Prostate gland (tissue), 2 donors: ENCODE measurements at regions not wholly inside any gene's neighbourhood (a gene's known extent, or its start where the extent isn't known, plus 50 kb on each side); places are given as distances from the start of the nearest gene placed in this dataset.

Experiments used
- DNase-seq: peaks from one replicate; pipeline ENCODE4 v3.0.0-alpha.2; 2019; ENCODE audit warnings: low spot score
- H3K27ac ChIP-seq, 2 donors: fragments of 200-600 bp; sonication (generic); 2 replicates each; pipeline ENCODE4 v1.5.1; 2017 to 2019
- H3K27me3 ChIP-seq: fragments of 200-600 bp; sonication (generic); replicated peaks from 2 replicates; pipeline ENCODE4 v1.5.1; 2019; ENCODE audit not compliant: insufficient read depth
- H3K36me3 ChIP-seq, 2 donors: fragments of 200-600 bp; sonication (generic); 1 replicate in 1 of 2; 2 replicates in 1 of 2; pipeline versions ENCODE4 v1.5.1 to v1.8.1; 2017 to 2019
- H3K4me1 ChIP-seq: fragments of 200-600 bp; sonication (generic); replicated peaks from 2 replicates; pipeline ENCODE4 v1.5.1; 2019
- H3K4me3 ChIP-seq, 2 donors: fragments of 200-600 bp; sonication (generic); 2 replicates each; pipeline ENCODE4 v1.5.1; 2017 to 2019
- H3K9me3 ChIP-seq: fragments of 200-600 bp; sonication (generic); 2 replicates; pipeline ENCODE4 v1.5.1; 2017
- CTCF ChIP-seq, 4 experiments: fragments of 200-600 bp in 2 of 4; fragments of 450-650 bp in 2 of 4; sonication (generic) in 2 of 4; IDR thresholded peaks; 1 replicate in 3 of 4; 2 replicates in 1 of 4; pipeline ENCODE4 v1.5.1; 2016 to 2019; ENCODE audit warnings: antibody characterized with exemption in 4 of 4, mild to moderate bottlenecking in 2 of 4, moderate library complexity in 2 of 4
- POLR2A ChIP-seq: fragments of 450-650 bp; IDR thresholded peaks from one replicate; pipeline ENCODE4 v1.6.1; 2016; ENCODE audit warnings: antibody characterized with exemption, mild to moderate bottlenecking
- POLR2AphosphoS5 ChIP-seq: sonication (generic); formaldehyde crosslinking; IDR thresholded peaks from one replicate; pipeline ENCODE4 v1.6.1; 2017; ENCODE audit warnings: antibody characterized with exemption
- WGBS: methylation state at CpG from one replicate; pipeline ENCODE4 v1.1.5; 2018; 5-methylcytosine and 5-hydroxymethylcytosine counted together
- intact Hi-C: fragments of 100-400 bp; cut with DNase I; formaldehyde crosslinking; loops from one replicate; pipeline ENCODE4 v1.14.2; 2022

GRCh38 chr18:72201032-72201431 lies 343.1 kb downstream of the CBLN2 start:
- no peaks in the 10 kb centered on the region for H3K9me3 ChIP-seq
- no peak for DNase-seq
- H3K36me3 ChIP-seq, result no peaks in the 10 kb centered on the region
- intact Hi-C loops, result no loop called here
- no peaks in the 10 kb centered on the region for H3K4me1 ChIP-seq
- H3K4me3 ChIP-seq, result no peak overlapping the region
- TF ChIP-seq POLR2A (no peak), CTCF (IDR thresholded peaks at IDR 0.05) (no peak), POLR2AphosphoS5 (no peak)
- no peaks in the 10 kb centered on the region for H3K27me3 ChIP-seq
- H3K27ac ChIP-seq, result no peak overlapping the region

- intact Hi-C loops, result no loop called here
- Histone ChIP-seq H3K9me3 (no peaks in the 10 kb centered on the region), H3K27me3 (no peaks in the 10 kb centered on the region), H3K4me1 (no peaks in the 10 kb centered on the region), H3K36me3 (no peaks in the 10 kb centered on the region), H3K4me3 (no peak overlapping the region), H3K27ac (no peak overlapping the region)
- DNase-seq, result no peak
- TF ChIP-seq POLR2AphosphoS5 (no peak), POLR2A (no peak), CTCF (IDR thresholded peaks at IDR 0.05) (no peak)
These were observed 346.6 kb downstream of the CBLN2 start for GRCh38 chr18:72197591-72197990.

GRCh38 chr18:72194072-72194471 lies 350.1 kb downstream of the CBLN2 start:
- no peaks in the 10 kb centered on the region for H3K27me3 ChIP-seq
- H3K36me3 ChIP-seq, result no peaks in the 10 kb centered on the region
- 85% methylated on average over 6 of the region's 6 CpGs for WGBS
- intact Hi-C loops, result no loop called here
- DNase-seq, result no peak
- no peak overlapping the region for H3K27ac ChIP-seq
- H3K9me3 ChIP-seq, result no peaks in the 10 kb centered on the region
- H3K4me1 ChIP-seq, result no peaks in the 10 kb centered on the region
- H3K4me3 ChIP-seq, result no peak overlapping the region
- TF ChIP-seq POLR2A, result no peak
- no peak for TF ChIP-seq CTCF (IDR thresholded peaks at IDR 0.05)
- TF ChIP-seq POLR2AphosphoS5, result no peak

GRCh38 chr18:72187956-72188355 lies 356.2 kb downstream of the CBLN2 start:
- Histone ChIP-seq H3K27me3 (no peaks in the 10 kb centered on the region), H3K9me3 (no peaks in the 10 kb centered on the region), H3K4me1 (no peaks in the 10 kb centered on the region), H3K4me3 (no peak overlapping the region), H3K36me3 (no peaks in the 10 kb centered on the region), H3K27ac (no peak overlapping the region)
- no peak for DNase-seq
- 55% methylated on average over 2 of the region's 2 CpGs for WGBS
- TF ChIP-seq POLR2AphosphoS5 (no peak), CTCF (IDR thresholded peaks at IDR 0.05) (no peak), POLR2A (no peak)
- intact Hi-C loops, result no loop called here

GRCh38 chr18:72181241-72181764 lies 362.8 kb downstream of the CBLN2 start:
- Histone ChIP-seq H3K27me3 (no peaks in the 10 kb centered on the region), H3K4me1 (no peaks in the 10 kb centered on the region), H3K27ac (no peak overlapping the region), H3K36me3 (no peaks in the 10 kb centered on the region), H3K4me3 (no peak overlapping the region), H3K9me3 (no peaks in the 10 kb centered on the region)
- no peak for TF ChIP-seq CTCF (IDR thresholded peaks at IDR 0.05)
- TF ChIP-seq POLR2AphosphoS5, result no peak
- TF ChIP-seq POLR2A, result no peak
- no peak for DNase-seq
- intact Hi-C loops, result no loop called here
- 79% methylated on average over 4 of the region's 4 CpGs for WGBS
